MM.1S (cell line): ENCODE measurements at regions not wholly inside any gene's neighbourhood (a gene's known extent, or its start where the extent isn't known, plus 50 kb on each side); places are given as distances from the start of the nearest gene placed in this dataset.

Source experiments
- DNase-seq: peaks from one replicate; pipeline ENCODE4 v3.0.0-alpha.2; 2015
- H2AFZ ChIP-seq: fragments of 300-600 bp; sonication (generic); 2 replicates; pipeline ENCODE4 v1.6.0; 2016; ENCODE audit warnings: antibody characterized with exemption, low read length
- H3F3A ChIP-seq: fragments of 300-600 bp; sonication (generic); 2 replicates; pipeline ENCODE4 v1.6.1; 2016; ENCODE audit warnings: mild to moderate bottlenecking, antibody characterized with exemption, low read length, moderate library complexity, mixed read lengths; ENCODE audit not compliant: insufficient read depth
- H3K27ac ChIP-seq: fragments of 300-600 bp; sonication (generic); 2 replicates; pipeline ENCODE4 v1.5.1; 2016; ENCODE audit warnings: mild to moderate bottlenecking, low read length
- H3K27me3 ChIP-seq: fragments of 300-600 bp; sonication (generic); replicated peaks from 2 replicates; pipeline ENCODE4 v1.6.0; 2016; ENCODE audit warnings: low read length; ENCODE audit not compliant: insufficient read depth
- H3K36me3 ChIP-seq: fragments of 300-600 bp; sonication (generic); replicated peaks from 2 replicates; pipeline ENCODE4 v1.6.1; 2016; ENCODE audit warnings: mild to moderate bottlenecking, low read length, mixed read lengths; ENCODE audit not compliant: insufficient read depth
- H3K4me1 ChIP-seq: fragments of 300-600 bp; sonication (generic); 2 replicates; pipeline ENCODE4 v1.6.1; 2016; ENCODE audit warnings: low read length, mixed read lengths
- H3K4me2 ChIP-seq: fragments of 300-600 bp; sonication (generic); 2 replicates; pipeline ENCODE4 v1.6.0; 2016; ENCODE audit warnings: low read depth, low read length
- H3K4me3 ChIP-seq: fragments of 300-600 bp; sonication (generic); 2 replicates; pipeline ENCODE4 v1.5.1; 2016; ENCODE audit warnings: low read length, mixed read lengths
- H3K79me2 ChIP-seq: fragments of 300-600 bp; sonication (generic); 2 replicates; pipeline ENCODE4 v1.6.1; 2016; ENCODE audit warnings: mixed run types, low read length, mixed read lengths
- H3K9ac ChIP-seq: fragments of 300-600 bp; sonication (generic); 2 replicates; pipeline ENCODE4 v1.6.1; 2016; ENCODE audit warnings: low read length, mixed read lengths
- H3K9me2 ChIP-seq: fragments of 300-600 bp; sonication (generic); replicated peaks from 2 replicates; pipeline ENCODE4 v1.6.1; 2016; ENCODE audit warnings: mild to moderate bottlenecking, low read length, mixed read lengths; ENCODE audit not compliant: insufficient read depth
- H3K9me3 ChIP-seq: fragments of 300-600 bp; sonication (generic); replicated peaks from 2 replicates; pipeline ENCODE4 v1.6.1; 2016; ENCODE audit warnings: mild to moderate bottlenecking, low read length, mixed read lengths; ENCODE audit not compliant: insufficient read depth
- H4K20me1 ChIP-seq: fragments of 300-600 bp; sonication (generic); 2 replicates; pipeline ENCODE4 v1.6.1; 2016; ENCODE audit warnings: mild to moderate bottlenecking, low read length, moderate library complexity, mixed read lengths; ENCODE audit not compliant: insufficient read depth
- CTCF ChIP-seq: fragments of 300-600 bp; sonication (generic); IDR thresholded peaks from 2 replicates; pipeline ENCODE4 v1.5.1; 2016; ENCODE audit warnings: antibody characterized with exemption, low read length, mixed read lengths
- EZH2 ChIP-seq: fragments of 300-600 bp; sonication (generic); optimal IDR thresholded peaks from 2 replicates; pipeline ENCODE3; 2017; ENCODE audit warnings: low read depth, mild to moderate bottlenecking, antibody characterized with exemption, low read length, mixed read lengths
- EZH2phosphoT487 ChIP-seq: fragments of 300-600 bp; sonication (generic); IDR thresholded peaks from 2 replicates; pipeline ENCODE4 v1.6.1; 2018; ENCODE audit warnings: antibody characterized with exemption, low read length

- Histone ChIP-seq H3K27ac (no peak overlapping the region), H3K79me2 (no peaks in the 10 kb centered on the region), H3K4me3 (no peak overlapping the region), H3K4me1 (no peaks in the 10 kb centered on the region), H3F3A (no peaks in the 10 kb centered on the region), H3K9me2 (no peaks in the 10 kb centered on the region), H3K4me2 (no peak overlapping the region), H3K36me3 (no peaks in the 10 kb centered on the region), H3K9me3 (no peaks in the 10 kb centered on the region), H3K27me3 (no peaks in the 10 kb centered on the region), H3K9ac (no peak overlapping the region), H4K20me1 (no peaks in the 10 kb centered on the region), H2AFZ (no peak overlapping the region)
- TF ChIP-seq EZH2, result no peak
- TF ChIP-seq CTCF, result no peak
- TF ChIP-seq EZH2phosphoT487, result no peak
- DNase-seq, result no peak
Measured at GRCh38 chr10:4456776-4457175, 369.2 kb upstream of the AKR1E2 start.

GRCh38 chr10:4456279-4456678 lies 369.7 kb upstream of the AKR1E2 start:
- no peak for DNase-seq
- Histone ChIP-seq H3K4me3 (no peak overlapping the region), H3K4me1 (no peaks in the 10 kb centered on the region), H3K9ac (no peak overlapping the region), H3K9me3 (no peaks in the 10 kb centered on the region), H2AFZ (no peak overlapping the region), H3K9me2 (no peaks in the 10 kb centered on the region), H4K20me1 (no peaks in the 10 kb centered on the region), H3F3A (no peaks in the 10 kb centered on the region), H3K36me3 (no peaks in the 10 kb centered on the region), H3K27me3 (no peaks in the 10 kb centered on the region), H3K4me2 (no peak overlapping the region), H3K27ac (no peak overlapping the region), H3K79me2 (no peaks in the 10 kb centered on the region)
- TF ChIP-seq CTCF (no peak), EZH2phosphoT487 (no peak), EZH2 (no peak)

- H4K20me1 ChIP-seq, result no peaks in the 10 kb centered on the region
- no peaks in the 10 kb centered on the region for H3K9me3 ChIP-seq
- DNase-seq, result no peak
- H3F3A ChIP-seq, result no peaks in the 10 kb centered on the region
- no peak overlapping the region for H3K4me2 ChIP-seq
- TF ChIP-seq EZH2phosphoT487, result no peak
- no peaks in the 10 kb centered on the region for H3K79me2 ChIP-seq
- H3K4me3 ChIP-seq, result no peak overlapping the region
- no peaks in the 10 kb centered on the region for H3K4me1 ChIP-seq
- no peak overlapping the region for H3K9ac ChIP-seq
- H3K27ac ChIP-seq, result no peak overlapping the region
- no peaks in the 10 kb centered on the region for H3K36me3 ChIP-seq
- no peaks in the 10 kb centered on the region for H3K9me2 ChIP-seq
- no peaks in the 10 kb centered on the region for H3K27me3 ChIP-seq
- no peak overlapping the region for H2AFZ ChIP-seq
Measured at GRCh38 chr10:4453950-4454349, 372.1 kb upstream of the AKR1E2 start.

- TF ChIP-seq CTCF (no peak), EZH2 (no peak), EZH2phosphoT487 (no peak)
- H3K79me2 ChIP-seq, result no peaks in the 10 kb centered on the region
- H4K20me1 ChIP-seq, result no peaks in the 10 kb centered on the region
- no peak for DNase-seq
- H3K9me3 ChIP-seq, result no peaks in the 10 kb centered on the region
- H3K4me1 ChIP-seq, result no peaks in the 10 kb centered on the region
- no peaks in the 10 kb centered on the region for H3K9me2 ChIP-seq
- H2AFZ ChIP-seq, result no peak overlapping the region
- no peaks in the 10 kb centered on the region for H3K27me3 ChIP-seq
- no peak overlapping the region for H3K9ac ChIP-seq
- H3K27ac ChIP-seq, result no peak overlapping the region
- H3K36me3 ChIP-seq, result no peaks in the 10 kb centered on the region
- H3K4me3 ChIP-seq, result no peak overlapping the region
- H3F3A ChIP-seq, result no peaks in the 10 kb centered on the region
- H3K4me2 ChIP-seq, result no peak overlapping the region
Measured at GRCh38 chr10:4453276-4453675, 372.7 kb upstream of the AKR1E2 start.
